RKO (cell line): ENCODE measurements at regions not wholly inside any gene's neighbourhood (a gene's known extent, or its start where the extent isn't known, plus 50 kb on each side); places are given as distances from the start of the nearest gene placed in this dataset.
A peak's percentile ranks its signal among the peaks of the same experiment; 100 is the strongest.

Experiments used
- DNase-seq: peaks from one replicate; pipeline ENCODE4 v3.0.0-alpha.2; 2016; ENCODE audit warnings: low spot score

GRCh38 chr10:29962166-29962850 is 97.1 kb downstream of the JCAD start:
- DNase-seq = no peak

- no peak for DNase-seq
Observed at GRCh38 chr10:29961351-29961750, 98.0 kb downstream of the JCAD start.

GRCh38 chr10:29960261-29960660 is 99.1 kb downstream of the JCAD start:
- no peak for DNase-seq

DNA sequence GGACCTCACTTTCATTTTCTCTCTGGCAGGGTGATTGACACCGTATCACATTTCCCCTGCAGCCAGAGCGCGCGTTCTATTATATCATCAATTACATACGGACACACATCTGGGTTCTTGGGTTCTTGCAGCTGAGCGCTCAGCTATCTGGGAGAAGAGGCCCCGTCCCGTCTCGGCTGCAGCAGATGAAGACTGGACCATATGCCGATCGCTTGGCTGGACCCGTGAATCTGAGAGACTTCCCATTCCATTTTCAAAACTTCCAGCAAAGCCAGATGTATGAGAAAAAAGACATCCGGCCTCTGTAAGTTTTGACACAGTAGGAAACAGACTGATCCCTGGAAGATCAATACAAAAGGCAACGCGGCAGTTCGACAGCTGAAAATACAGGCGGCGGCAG is 99.8 kb downstream of the JCAD start:
- DNase-seq = no peak

DNA sequence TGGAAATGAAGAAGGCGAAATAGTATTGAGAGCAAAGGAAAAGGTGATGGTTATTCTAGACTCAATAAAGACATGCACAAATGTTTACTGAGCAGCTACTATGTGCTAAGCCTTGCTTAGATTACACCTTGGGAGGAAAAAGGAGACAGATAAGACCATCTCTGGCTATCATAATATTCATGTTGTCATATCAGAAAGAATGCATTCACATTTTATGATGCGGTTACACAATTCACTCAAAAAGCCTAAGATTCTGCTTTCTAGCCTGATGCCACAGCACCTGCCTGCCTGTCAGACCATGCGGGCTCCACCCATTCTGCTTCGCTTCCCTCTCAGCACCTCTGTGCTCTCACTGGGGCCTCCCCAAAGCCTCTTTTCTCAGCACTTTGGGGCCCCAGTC is 100.9 kb downstream of the JCAD start:
- DNase-seq = no peak

DNA sequence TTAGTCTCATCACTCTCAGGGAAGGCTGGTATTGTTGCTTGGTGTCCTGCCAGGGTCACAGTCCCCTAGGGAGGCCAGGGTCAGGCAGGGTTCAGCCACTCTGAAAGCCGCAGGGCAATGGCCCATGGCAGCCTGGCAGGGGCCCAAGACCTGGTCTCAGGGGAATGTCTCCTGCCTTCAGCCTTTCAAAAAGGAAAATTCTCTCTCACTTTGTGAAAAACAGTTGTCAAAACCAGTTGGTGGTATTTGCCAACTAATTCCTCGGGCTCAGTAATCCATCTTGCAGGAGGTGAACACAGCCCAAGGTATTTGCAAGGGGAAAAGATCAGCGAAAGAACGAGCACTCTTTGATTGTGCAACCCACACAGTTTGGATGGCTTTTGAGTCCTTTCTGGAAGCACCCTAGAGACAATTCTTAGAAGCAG is 101.5 kb downstream of the JCAD start:
- no peak for DNase-seq

- no peak for DNase-seq
Observed at GRCh38 chr10:29957236-29957635, 102.2 kb downstream of the JCAD start.

DNA sequence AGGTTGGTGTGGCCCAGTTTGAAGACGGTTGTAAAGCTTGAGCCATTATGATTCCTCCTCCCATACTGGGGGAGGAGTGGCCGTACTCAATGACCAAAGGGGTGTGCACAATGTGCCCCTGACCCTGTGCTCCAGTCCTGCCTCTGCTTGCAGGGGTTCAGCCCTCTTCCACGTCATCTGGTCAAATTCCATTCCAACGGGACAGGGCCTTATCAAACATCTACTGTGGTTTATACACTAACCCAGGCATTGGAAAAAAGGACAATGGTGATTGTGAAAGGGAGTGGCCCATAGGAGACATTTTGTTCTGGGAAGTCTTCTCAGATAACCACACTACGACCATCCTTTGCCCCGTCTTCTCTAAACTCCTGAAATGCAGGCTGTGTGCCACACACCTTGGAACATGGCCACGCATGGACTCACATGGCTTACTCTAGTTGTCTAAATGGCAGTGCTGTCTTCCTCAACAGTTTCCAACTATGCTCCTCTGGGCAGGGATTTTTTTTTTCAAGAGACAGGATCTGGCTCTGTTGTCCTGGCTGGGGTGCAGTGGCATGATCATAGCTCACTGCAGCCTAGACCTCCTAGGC is 103.0 kb downstream of the JCAD start:
- no peak for DNase-seq

GRCh38 chr10:29955329-29955935 is 104.0 kb downstream of the JCAD start:
- DNase-seq = no peak

GRCh38 chr10:29951441-29951931 is 107.9 kb downstream of the JCAD start:
- DNase-seq = no peak

- no peak for DNase-seq
Observed at GRCh38 chr10:29950391-29950790, 109.0 kb downstream of the JCAD start.

DNA sequence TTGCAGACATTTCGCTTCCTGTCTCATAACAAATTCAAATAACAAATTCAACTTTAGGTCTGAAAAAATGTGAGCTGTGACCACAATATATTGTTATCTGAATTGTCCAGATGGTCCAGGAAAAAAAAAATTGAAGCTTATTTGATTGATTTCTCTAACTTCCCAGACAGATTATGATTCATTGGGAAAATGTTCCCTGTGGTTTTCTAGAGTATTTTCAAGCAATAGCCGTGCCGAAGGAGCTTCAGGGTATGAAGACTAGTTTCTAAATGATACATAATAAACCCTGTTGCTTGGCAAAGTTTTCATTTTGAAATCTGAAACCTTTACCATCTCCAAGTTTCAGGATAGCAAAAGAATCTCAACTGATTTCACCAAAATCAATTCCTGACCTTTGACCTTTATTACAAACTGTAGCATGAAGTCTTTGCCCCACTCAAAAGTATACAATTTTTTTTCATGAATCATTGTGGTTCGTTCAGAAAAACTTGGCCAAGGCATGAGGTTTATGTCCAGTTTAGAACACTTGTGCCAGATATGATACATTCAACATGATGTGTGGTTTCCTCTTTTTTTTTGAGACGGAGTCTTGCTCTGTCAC is 109.9 kb downstream of the JCAD start:
- no peak for DNase-seq

GRCh38 chr10:29948881-29949355 is 110.5 kb downstream of the JCAD start:
- DNase-seq = no peak

- DNase-seq = no peak
Observed at GRCh38 chr10:29947701-29948060, 111.7 kb downstream of the JCAD start.

- peak; percentile 38 for DNase-seq
Observed at GRCh38 chr10:29946953-29947700, 112.3 kb downstream of the JCAD start.

DNA sequence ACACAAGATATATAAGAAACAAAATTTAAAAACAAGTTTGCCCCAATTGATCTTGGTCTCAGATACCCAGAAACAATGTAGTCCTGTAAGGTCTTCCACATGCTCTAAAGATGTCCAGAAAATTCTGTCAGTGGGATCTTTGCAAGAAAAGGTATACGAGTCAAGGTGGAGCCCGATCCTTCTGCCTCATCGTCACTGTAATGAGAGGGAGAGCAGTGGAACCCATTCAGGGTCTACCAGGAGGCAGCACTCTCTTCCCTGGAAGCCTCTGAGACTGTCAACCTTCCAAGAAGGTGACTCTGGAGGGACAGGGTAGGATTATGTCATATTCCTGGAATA is 112.8 kb downstream of the JCAD start:
- DNase-seq = no peak

DNA sequence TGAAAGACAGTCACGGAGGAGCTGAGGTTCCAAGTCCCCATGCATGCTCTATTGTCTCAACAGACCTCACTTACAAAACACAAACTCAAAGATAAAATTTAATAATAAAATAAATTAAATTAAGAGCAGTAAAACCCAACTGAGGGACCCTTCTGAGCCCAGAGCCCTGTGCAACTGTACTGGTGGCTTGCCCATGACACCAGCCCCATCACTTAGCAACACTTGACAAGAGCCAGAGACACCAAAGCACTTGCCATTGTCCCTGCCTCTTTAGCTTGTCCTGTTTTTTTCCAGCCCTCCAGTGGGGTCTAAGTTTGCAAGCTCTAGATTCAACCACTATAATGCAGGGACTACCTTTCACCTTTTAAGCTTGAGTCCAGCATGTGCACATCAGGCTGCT is 117.9 kb downstream of the JCAD start:
- no peak for DNase-seq

DNA sequence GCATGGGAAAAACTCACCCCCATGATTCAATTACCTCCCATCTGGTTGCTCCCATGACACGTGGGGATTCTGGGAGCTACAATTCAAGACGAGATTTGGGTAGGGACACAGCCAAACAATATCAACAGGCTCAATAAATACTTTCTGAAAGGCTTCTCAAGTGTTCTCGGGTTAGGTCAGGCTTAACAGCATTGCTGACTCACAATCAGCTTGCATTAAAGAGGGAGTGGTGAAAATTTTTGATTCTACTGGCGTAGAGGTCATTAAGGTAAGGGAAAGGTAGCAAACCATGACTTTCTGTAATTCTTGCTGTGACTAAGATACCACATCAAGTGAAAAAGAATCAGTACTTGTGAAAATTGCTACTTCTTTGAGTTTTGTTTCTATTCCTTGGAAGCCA is 126.4 kb downstream of the JCAD start:
- DNase-seq = no peak

- DNase-seq = no peak
Observed at GRCh38 chr10:29931833-29932232, 127.6 kb downstream of the JCAD start.

DNA sequence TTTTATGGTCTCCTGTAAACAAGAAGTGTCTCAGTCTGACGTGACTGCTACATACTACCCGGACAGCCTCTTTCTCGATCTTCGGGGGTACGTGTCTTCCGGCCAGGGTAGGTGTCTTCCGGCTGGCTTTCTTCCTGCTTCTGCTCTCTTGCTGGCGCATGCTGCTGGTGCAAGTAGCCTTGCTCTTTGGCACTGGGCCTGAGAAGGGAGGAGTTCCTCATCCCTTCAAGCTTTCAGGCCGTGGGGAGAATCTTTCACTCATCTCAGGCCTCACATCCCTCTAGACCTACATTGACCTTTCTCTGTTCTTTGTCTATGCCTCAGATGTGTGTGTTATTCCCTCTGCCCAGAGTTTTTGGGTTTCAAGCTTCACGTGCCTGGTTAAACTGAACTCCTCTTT is 130.4 kb downstream of the JCAD start:
- DNase-seq = no peak

GRCh38 chr10:29926693-29927048 is 132.7 kb downstream of the JCAD start:
- no peak for DNase-seq
